GM04504 (cell line): ENCODE measurements at regions not wholly inside any gene's neighbourhood (a gene's known extent, or its start where the extent isn't known, plus 50 kb on each side); places are given as distances from the start of the nearest gene placed in this dataset.
"Not testable (repeated sequence)": the region's sequence is repeated elsewhere in the genome, so short reads cannot be mapped to it uniquely, and the experiment has no call there.

ENCODE experiments used
- DNase-seq: peaks from one replicate; pipeline ENCODE4 v3.0.0-alpha.2; 2012; ENCODE audit warnings: low read depth

DNA sequence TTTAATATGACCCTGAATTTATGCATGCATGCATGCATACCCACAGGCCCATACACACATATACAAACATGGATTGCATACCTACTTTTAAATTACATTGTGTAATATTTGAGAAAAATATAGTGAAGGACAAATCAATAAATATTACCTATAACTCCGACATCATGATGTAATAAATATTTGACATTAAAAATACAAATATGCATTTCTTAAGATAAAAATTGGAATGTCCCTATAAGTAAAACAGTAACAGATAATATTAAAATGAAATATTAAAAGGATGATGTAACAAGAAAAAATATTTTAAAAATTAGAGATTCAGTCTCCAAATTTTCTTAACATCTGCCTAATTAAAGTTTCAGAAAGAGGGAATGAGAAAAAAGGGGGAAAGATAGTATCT is 433.0 kb downstream of the MDFIC start:
- no peak for DNase-seq

DNA sequence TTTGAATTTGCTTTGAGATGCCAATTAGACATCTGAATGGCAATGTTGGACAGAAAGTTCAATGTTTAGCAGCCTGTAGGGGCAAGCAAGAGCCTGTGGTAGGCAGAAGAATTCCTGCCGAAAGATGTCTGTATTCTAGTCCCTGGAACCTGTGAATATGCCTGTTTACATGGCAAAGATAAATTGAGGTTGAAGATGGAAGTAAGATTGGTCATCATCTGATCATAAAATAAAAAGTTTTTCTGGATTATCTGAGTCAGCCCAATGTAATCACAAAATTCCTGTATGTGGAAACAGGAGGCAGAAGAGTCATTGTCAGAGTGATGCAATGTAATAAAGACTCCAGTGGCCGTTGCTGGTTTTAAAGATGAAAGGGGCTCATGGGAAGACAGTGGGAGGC is 430.5 kb downstream of the MDFIC start:
- peak; percentile 66 for DNase-seq

DNA sequence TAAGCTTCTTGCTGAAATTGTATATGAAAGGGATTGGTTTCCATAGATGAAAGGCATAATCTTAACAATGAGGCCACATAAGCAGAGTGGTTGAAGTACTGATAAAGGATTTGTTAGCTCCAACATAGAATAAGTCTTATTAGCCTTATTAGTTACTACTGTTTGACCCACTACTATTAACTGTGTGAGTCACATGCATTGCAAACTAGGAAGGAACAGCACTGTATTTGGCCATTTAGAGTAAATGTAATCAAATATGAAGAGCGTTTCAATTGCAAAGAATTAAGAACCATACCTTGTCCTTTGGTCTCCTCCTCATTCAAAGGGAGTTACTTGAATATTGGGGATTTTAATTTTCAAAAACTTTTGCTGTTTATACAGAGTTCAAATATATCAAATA is 428.9 kb downstream of the MDFIC start:
- DNase-seq = no peak

DNA sequence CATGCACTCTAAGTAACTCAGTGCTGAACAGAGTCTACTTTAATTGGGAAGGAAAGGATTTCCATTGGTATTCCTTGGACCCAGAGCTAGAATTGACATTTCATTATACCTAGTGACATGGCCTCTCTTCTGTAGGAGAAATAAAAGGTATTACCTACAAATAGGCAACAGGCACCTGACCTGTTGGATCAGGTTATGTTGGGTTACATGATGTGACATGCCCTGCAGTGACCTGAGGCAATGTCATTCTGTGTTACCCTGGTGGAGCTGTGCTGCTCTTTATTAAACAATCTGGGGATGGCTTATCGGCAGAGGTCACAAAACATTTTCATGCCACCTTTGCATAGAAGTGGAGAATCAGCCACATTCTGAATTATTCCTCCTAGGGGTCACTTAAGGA is 427.7 kb downstream of the MDFIC start:
- no peak for DNase-seq

DNA sequence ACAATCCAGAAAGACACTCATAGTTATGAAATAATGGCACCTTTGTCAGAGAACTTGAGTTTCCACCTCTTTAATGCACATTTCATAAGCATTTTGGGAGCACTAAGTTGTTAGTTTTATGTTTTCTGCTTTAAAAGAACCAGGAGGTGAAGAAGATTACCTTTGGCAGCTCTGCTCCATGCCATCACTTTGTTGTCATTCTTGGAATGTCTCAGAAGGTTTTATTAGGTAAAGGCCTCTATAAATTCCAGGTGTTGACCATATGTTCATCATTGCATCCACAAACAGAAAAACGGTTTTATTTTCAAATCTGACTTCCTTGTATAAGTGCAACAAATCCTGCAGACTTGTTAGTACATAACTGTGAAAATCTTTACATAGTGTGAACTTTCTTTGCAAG is 424.8 kb downstream of the MDFIC start:
- no peak for DNase-seq

DNA sequence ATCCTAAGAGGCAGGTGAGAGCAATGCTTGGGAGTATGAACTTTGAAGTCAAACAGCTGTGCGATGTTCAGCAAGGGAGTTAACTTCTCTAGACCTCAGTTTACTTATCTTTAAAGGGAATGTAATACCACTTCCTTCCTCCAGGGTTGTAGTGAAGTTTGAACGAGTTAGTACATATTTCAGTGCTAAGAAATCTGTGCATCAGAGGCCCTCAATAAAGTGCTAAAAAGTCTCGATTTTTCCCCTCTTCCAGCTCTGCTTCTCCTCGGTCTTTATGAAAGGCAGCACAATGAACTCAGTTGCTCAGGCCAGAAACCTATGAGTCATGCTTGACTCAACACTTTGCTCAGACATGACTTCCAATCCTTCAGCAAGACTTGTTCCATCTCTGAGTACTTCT is 418.9 kb downstream of the MDFIC start:
- peak; percentile 38 for DNase-seq

DNA sequence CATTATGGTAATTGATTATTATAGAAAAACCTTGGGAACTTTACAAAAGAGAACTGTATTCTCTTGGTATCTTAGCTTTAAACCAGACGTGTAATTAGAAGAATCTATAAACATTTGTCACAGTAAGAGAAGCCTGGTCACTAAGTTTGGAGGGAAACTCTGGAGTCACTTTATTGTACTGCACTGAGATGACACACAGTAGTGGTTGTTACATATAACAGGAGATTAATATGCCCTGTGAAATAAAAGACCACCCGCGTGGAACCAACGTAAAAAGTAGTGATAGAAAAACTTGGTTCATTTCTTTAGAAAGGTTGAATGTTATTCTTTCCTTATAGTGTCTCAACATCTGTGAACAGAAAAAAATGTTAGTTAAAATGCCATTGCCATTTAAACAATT is 416.1 kb downstream of the MDFIC start:
- DNase-seq = no peak

DNA sequence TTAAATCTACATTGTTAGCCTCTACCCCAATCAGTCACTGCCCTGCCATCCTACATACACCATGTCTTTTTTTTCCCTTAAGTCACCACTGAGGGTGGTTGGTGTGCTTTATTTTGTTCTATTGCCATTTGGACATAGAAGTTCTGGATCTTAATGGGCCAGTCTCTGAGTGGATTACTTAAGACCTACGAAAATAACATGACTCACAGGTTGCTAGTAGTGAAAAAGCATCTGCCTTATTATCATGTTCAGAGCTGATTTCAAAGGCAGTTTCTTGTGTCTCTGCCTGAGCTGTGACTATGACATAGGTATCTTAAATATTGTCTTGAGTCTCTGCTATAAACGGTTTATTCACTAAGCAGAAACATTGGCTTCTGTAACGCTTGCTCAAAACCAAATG is 410.8 kb downstream of the MDFIC start:
- DNase-seq = no peak

DNA sequence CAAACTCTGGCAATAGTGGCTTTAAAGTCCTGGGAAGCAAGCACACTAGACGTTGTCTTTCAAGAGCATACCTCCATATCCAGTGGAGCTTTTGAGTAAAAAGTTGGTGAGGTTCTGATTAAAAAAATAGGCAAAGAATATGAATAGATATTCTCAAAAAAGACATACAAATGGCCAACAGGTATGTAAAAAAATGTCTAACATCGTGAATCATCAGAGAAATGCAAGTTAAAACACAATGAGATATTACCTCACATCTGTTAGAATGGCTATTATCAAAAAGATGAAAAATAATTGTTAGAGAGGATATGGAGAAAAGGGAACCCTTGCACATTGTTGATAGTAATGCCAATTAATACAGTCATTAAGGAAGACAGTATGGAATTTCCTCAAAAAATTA is 407.1 kb downstream of the MDFIC start:
- no peak for DNase-seq

DNA sequence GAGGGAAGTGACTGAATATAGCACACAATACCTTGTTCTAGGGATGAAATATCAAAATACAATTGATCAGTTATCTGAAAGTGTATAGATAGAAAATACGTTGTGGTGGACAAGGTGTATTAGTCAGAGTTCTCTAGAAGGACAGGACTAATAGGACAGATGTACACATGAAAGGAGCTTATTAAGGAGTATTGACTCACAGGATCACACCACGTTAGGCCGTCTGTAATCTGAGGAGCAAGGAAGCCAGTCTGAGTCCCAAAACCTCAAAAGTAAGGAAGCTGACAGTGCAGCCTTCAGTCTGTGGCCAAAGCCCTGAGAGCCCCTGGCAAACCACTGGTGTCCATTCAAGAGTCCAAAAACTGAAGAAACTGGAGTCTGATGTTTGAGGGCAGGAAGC is 406.1 kb downstream of the MDFIC start:
- no peak for DNase-seq

DNA sequence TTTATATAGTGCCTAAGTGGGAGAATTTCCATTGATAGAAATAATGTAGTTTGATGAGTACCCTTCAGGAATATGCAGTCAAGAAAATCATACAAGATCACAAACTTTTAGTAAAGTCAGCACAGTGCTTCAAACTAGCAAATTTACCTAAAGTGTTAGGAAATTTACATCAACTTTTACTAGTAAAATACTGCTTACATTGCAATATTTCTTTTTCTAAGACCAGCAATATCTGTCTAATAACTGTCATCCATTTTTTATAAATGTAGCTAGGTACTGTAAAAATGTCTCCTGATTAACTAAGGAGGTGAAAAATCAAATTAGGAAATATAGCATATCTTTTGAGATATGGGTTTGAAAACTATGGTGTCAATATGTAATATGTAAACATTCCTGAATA is 405.4 kb downstream of the MDFIC start:
- DNase-seq = no peak

DNA sequence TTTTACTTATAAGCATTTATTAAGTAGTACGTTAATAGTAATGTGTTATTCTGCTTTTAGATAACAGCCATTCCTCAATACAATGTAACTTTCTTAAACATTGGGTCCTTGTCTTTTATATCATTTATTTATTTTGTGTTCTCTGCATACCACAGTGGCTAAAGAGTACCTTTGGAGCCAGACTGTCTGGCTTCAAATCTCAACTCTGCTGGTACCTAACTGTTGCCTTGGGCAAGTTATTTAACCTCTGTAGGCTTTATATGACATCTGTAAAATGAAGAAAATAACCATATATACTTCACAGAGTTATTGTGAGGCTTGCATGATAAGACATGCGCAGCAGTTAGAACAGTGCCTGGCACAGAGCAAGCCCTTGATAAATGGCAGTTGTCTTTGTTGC is 397.6 kb downstream of the MDFIC start:
- DNase-seq = no peak

DNA sequence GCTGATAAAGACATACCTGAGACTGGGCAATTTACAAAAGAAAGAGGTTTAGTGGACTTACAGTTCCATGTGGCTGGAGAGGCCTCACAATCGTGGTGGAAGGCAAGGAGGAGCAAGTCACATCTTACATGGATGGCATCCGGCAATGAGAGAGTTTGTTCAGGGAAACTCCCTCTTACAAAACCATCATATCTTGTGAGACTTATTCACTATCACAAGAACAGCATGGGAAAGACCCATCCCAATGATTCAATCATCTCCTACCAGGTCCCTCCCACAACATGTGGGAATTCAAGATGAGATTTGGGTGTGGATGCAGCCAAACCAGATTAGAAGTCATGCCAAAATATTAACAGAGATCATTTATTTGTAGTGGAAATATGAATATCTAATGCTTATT is 388.4 kb downstream of the MDFIC start:
- DNase-seq = not testable (repeated sequence)

DNA sequence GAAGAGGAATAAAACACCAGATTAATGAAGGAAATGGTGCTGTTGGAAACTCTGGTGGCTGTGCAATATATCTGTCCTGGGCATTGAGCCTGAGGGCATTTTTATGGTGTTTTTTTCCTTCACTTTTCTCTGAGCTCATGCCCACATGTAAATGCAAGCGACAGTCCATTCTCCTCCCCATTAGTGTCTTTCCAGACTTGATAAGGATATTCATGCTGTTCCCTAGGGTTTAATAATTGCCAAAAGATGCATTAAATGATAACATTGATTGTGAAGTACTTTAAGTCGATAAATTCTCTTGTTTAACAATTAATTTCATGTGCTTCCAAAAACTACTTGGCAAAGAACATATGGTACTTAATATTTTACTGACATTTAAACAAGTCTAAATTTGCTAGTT is 384.7 kb downstream of the MDFIC start:
- no peak for DNase-seq

DNA sequence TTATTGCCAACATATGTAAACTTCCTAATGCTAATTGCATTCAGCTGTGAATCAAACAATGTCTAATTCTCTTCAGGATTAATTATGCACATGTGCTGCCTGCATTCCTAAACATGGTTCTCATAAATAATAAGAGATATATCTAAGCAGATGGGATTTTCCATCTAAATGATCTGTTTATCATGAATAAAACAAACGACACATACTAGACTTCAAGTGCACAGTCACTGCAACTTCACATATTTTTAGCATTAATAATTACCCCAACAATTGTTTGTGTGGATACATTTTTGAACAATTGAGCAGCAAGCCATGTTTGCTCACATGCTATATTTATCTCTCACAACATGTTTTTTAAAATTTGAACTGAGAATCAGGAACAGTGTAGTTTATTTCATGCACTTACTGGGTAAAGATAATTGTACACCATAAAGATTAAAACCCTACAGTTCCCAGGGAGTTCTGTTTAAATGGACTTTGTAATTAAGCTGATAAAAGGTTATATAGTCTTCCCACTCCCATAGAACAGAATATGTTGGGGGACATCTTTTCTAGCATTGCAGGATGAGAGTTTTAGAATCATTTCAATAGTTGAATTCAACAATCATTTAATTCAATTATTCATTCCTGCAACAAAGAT is 378.5 kb downstream of the MDFIC start:
- DNase-seq = peak; percentile 40

DNA sequence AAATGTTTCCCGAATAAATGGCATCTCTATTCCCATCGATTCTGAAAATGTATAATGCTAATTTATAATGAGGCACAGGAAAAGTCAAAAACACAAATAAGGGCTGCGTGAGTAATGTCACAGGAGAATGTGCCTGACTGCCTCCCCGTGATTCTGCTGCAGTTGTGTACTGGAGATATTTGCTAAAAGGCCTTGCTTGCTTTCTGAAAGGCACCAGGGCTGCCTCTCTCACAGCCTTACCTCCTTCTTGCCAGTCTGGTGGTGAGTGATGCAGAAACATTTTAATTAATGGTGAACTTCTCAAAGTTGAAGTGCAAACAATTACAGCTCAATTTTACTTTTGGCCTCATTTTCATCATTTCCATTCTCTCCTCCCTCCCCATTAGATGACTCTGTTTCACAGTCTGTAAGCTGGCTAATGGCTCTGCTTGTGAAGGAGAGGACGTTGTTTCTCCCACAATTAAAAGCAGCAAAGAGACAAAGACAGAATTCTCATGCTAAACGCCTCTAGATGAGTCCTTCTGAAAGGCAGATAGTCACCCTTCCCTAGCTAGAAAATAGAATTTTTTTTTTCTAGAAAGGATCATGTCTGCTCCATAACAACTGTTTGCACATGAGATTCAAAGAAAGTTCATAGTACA is 377.6 kb downstream of the MDFIC start:
- DNase-seq = no peak

DNA sequence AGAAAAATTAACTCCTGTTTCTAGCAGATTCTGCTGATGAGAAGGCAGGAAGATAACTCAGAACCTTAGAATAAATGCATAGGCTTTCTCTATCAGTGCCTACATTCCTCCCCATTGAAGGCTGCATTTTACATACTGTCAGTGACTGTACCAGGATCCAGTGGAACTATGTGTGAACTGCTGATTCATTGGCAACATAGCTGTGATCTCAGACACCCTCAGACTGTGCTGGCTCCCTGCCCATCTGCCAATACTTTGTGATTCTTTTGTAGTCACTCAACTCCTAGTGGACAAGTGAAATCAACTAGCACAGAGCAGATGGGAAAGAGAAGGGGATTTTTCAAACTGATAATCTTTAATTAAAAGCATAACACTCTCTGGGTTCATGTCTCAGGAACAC is 375.8 kb downstream of the MDFIC start:
- DNase-seq = peak; percentile 38

DNA sequence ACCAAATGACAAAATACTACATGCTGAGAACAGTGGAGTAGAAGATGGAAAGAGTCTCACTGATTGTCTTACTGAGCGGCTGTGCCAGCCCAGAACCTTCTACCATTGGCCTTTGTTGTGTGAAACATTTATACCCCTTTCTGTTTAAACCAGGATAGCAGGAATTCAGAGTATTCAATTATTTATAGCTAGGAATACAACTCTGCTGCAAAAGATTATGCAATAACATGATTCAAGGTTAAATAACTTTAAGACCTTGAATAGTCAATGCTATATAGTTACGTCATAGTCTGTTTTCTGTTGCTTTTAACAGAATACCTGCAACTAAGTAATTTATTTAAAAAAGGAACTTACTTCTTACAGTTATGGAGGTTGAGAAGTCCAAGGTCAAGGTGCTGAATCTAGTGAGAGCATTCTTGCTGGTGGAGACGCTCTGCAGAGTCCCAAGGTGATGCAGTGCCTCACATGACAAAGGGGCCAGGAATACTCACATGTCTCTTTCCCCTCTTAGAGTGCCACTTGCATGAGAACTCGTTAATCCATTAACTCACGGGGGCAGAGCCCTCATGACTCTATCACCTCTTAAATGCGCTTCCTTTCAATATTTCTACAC is 371.8 kb downstream of the MDFIC start:
- DNase-seq = no peak

DNA sequence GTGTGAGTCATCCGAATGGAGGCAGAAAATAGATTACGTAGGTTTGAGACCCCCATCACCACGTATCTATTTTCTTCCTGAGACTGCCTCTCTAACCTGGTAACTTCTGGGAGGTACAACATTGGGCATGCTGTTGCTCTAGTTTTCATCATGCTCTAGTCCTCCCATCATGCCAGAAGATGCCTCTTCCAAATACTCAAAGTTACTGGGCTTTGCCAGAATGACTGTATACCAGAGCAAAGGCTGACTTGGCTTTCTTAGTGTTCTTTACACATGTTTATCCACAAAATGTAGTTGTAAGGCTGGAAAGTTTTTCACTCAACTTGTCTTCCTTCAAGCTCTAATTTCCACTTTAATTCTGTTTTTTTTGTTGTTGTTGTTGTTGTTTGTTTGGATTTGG is 370.5 kb downstream of the MDFIC start:
- DNase-seq = no peak

DNA sequence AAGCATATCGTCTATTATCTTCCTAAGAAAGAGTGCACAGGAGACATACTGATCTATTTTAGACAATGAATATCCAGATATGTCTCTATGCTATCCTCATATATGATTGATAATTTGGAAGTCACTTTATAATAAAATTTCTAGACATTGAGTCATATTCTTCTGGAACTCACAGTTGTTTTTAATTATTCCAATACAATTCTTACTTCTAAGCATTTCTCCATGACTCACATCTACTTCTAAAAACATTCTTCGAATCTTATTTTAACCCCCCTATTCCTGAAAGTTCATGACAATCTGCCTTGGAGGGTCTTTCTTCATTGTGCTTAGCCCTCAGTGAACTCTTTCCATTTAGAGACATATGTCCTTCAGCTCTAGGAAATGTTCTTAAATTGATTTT is 368.1 kb downstream of the MDFIC start:
- DNase-seq = no peak

DNA sequence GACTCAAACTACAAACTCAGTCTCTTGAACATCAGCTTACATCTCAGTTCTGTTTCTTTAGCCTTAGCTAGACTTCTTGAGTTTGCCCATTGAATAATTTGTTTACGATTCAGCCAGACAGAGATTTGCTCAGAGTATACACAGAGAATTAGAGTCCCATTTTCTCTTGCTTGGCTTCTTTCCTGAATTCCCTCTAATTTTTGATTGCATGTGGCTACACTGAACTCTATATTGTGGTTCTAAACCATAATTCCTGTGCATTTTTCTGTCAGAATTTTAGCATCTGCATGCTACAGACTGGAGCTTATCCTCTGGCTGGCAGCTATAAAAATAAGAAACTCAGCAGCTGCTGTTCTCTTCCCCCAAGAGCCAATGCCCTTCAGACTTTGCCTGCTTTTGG is 354.9 kb downstream of the MDFIC start:
- DNase-seq = no peak

DNA sequence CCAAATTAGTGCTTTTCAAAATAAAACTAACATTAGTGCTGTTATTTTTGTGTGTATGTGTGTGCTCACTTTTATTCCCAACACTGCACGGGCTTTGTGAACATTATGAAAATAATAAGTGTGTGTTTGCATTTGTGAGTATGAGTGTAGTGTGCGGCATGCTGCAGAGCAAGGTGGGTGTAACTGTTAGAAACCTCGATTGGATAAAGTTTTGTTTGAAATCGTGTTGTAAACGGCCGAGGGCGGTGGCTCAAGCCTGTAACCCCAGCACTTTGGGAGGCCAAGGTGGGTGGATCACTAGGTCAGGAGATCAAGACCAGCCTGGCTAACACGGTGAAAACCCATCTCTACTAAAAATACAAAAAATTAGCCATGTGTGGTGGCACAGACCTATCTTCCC is 352.0 kb downstream of the MDFIC start:
- not testable (repeated sequence) for DNase-seq

DNA sequence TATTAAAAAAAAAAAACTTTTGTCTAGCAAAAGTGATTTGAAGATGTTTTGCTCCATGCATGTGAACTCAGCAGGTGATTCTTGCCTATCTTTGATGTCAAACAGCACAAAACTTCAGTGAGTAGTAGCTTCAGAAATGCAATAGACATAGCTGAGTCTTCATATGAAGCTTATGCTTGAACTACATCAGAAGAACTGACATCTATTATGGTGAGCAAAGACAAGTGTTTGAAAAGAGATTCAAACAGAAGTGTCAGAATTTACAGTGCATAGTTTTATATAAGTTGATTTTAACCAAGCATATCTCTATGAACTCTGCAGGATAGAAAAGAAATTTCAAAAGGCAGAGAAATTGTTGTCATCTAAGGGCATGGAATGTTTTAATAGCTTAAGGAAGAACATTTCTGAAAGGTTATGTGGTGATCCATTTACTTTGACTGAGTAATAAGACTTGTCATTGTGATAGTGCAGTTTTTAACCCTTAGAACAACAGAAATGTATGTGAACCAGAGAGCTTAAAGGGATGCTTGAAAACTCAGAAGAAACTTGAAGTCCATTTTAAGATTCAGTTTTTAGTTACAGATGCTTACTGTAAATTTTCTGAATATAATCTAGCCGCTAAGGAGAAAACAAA is 351.4 kb downstream of the MDFIC start:
- DNase-seq = no peak
